ENCODE measurements at regions not wholly inside any gene's neighbourhood (a gene's known extent, or its start where the extent isn't known, plus 50 kb on each side); places are given as distances from the start of the nearest gene placed in this dataset.

- 0% methylated on average over 1 of the region's 2 CpGs; no CpG with 5 or more reads in 1 of the 2 experiments for WGBS, 2 experiments (ENCODE audit: extremely low coverage in 2 of 2, insufficient read length in 1 of 2)
- CTCF ChIA-PET: no interaction called here
Measured at GRCh38 chr2:23132000-23132399, 253.0 kb upstream of the KLHL29 start.

More at GRCh38 chr2:23132000-23132399, 253.0 kb upstream of the KLHL29 start:
- no peak overlapping the region for H3K4me3 ChIP-seq (ENCODE audit: insufficient read depth, low read depth, low read length)
- peaks cover 8% of the 10 kb centered on the region; the same call in 1 of the 2 replicates for H3K9me3 ChIP-seq (ENCODE audit: control insufficient read depth, insufficient read depth, low read length)
- H3K27me3 ChIP-seq (ENCODE audit: control insufficient read depth, insufficient read depth, low read length): no peaks in the 10 kb centered on the region
- TF ChIP-seq MAZ (IDR thresholded peaks at IDR 0.05; ENCODE audit: borderline replicate concordance, low read depth, low read length) (no peak), CHD1 (IDR thresholded peaks at IDR 0.05; ENCODE audit: low read depth, low read length) (no peak)
- no peak overlapping the region for H2AK5ac ChIP-seq (ENCODE audit: low read depth, low read length)
- DNase-seq (no peak), ATAC-seq (ENCODE audit: low read depth) (no peak)
- no peak overlapping the region for H4K91ac ChIP-seq (ENCODE audit: insufficient read depth, low read depth, low read length)
- in situ Hi-C loops (cut with MboI; ENCODE audit: low sequenced_read_pairs): no loop called here
- H4K8ac ChIP-seq (ENCODE audit: low read depth in 2 of 2, low read length in 2 of 2): no peak overlapping the region
- H4K20me1 ChIP-seq (ENCODE audit: insufficient read depth, low read length): no peaks in the 10 kb centered on the region
- no peak overlapping the region for H3K4me2 ChIP-seq (ENCODE audit: low read depth, low read length)
- no peak overlapping the region for H3K14ac ChIP-seq (replicated peaks; ENCODE audit: low read depth, low read length)
- H2BK15ac ChIP-seq (ENCODE audit: low read depth, low read length): no peak overlapping the region
- H3K36me3 ChIP-seq (ENCODE audit: control insufficient read depth, insufficient read depth, low read length): no peaks in the 10 kb centered on the region
- no peak overlapping the region for H3K56ac ChIP-seq (ENCODE audit: extremely low read depth, insufficient read depth, low read length)
- no peaks in the 10 kb centered on the region for H3K4me1 ChIP-seq (ENCODE audit: control insufficient read depth, insufficient read depth, low read length)
- H3K27ac ChIP-seq (ENCODE audit: insufficient read depth, low read length): no peak overlapping the region
- no peak overlapping the region for H3K9ac ChIP-seq (ENCODE audit: low read depth, low read length)
- H3K23ac ChIP-seq (ENCODE audit: low read depth, low read length): no peak overlapping the region
- no peak overlapping the region for H2BK5ac ChIP-seq (ENCODE audit: low read depth, low read length, poor library complexity, severe bottlenecking)
- no peak overlapping the region for H4K5ac ChIP-seq (ENCODE audit: low read depth, low read length)
- no peaks in the 10 kb centered on the region for H3K9me1 ChIP-seq (ENCODE audit: insufficient read depth, low read length)
- H2AFZ ChIP-seq (replicated peaks; ENCODE audit: low read length, poor library complexity): no peak overlapping the region
- intact Hi-C loops (cut with micrococcal nuclease): no loop called here
- no peak overlapping the region for H3K18ac ChIP-seq (ENCODE audit: low read depth, low read length)
- no peak overlapping the region for H2BK20ac ChIP-seq (ENCODE audit: low read depth, low read length)
- BruUV-seq (replicated peaks): no TSS peak
- H3K79me1 ChIP-seq (ENCODE audit: low read depth in 1 of 2, low read length in 2 of 2): no peaks in the 10 kb centered on the region
- H2BK120ac ChIP-seq (ENCODE audit: low read depth, low read length): no peak overlapping the region
- dilution Hi-C loops (cut with HindIII; ENCODE audit: low sequenced_read_pairs, unreplicated experiment): no loop called here
- POLR2A ChIA-PET (ENCODE audit: unreplicated experiment): no interaction called here
- no peak overlapping the region for H2AK9ac ChIP-seq (replicated peaks; ENCODE audit: low read depth, low read length, poor library complexity)
- no peak overlapping the region for H3K4ac ChIP-seq (ENCODE audit: low read depth, low read length)

Data from IMR-90 (cell line).